Natural killer cell (primary cell): ENCODE measurements at regions not wholly inside any gene's neighbourhood (a gene's known extent, or its start where the extent isn't known, plus 50 kb on each side); places are given as distances from the start of the nearest gene placed in this dataset.
"Not testable (repeated sequence)": the region's sequence is repeated elsewhere in the genome, so short reads cannot be mapped to it uniquely, and the experiment has no call there.

Experiments used
- ATAC-seq, 3 donors: fragments of 150-1000 bp in 2 of 3; fragments of 200-7000 bp in 1 of 3; cut with Tn5 transposase; 1 replicate in 1 of 3; 2 replicates in 2 of 3; pipeline ENCODE4 v1.10.0; 2021; ENCODE audit warnings: mild to moderate bottlenecking in 2 of 3, moderate library complexity in 2 of 3
- DNase-seq, 2 donors: peaks; one replicate each; pipeline versions ENCODE4 v3.0.0 to v3.0.0-alpha.2; 2013 to 2021; ENCODE audit warnings: mixed read lengths in 1 of 2
- H3K27ac ChIP-seq: one replicate; pipeline ENCODE4 v1.5.1; 2013; ENCODE audit warnings: mild to moderate bottlenecking, low read length
- H3K27me3 ChIP-seq: one replicate; pipeline ENCODE4 v1.6.1; 2013; ENCODE audit warnings: low read length; ENCODE audit not compliant: control insufficient read depth, insufficient read depth
- H3K36me3 ChIP-seq: one replicate; pipeline ENCODE4 v1.6.1; 2013; ENCODE audit warnings: low read length; ENCODE audit not compliant: control insufficient read depth, insufficient read depth
- H3K4me1 ChIP-seq: one replicate; pipeline ENCODE4 v1.6.1; 2013; ENCODE audit warnings: low read length; ENCODE audit not compliant: control insufficient read depth, insufficient read depth
- H3K4me3 ChIP-seq: one replicate; pipeline ENCODE4 v1.5.1; 2013; ENCODE audit warnings: low read length
- H3K9me3 ChIP-seq: one replicate; pipeline ENCODE4 v1.6.1; 2013; ENCODE audit warnings: low read length; ENCODE audit not compliant: control insufficient read depth, insufficient read depth
- H3K27ac Mint-ChIP-seq, 2 donors: one replicate each; pipeline ENCODE4 v1.8.0; 2022; ENCODE audit warnings: mild to moderate bottlenecking in 2 of 2, mixed read lengths in 2 of 2, moderate library complexity in 1 of 2
- H3K27me3 Mint-ChIP-seq, 2 donors: one replicate each; pipeline ENCODE4 v1.8.0; 2022; ENCODE audit warnings: low read depth in 2 of 2, mixed read lengths in 2 of 2
- H3K36me3 Mint-ChIP-seq: one replicate; pipeline ENCODE4 v1.8.0; 2022; ENCODE audit warnings: mixed read lengths
- H3K4me1 Mint-ChIP-seq, 2 donors: one replicate each; pipeline ENCODE4 v1.8.0; 2022; ENCODE audit warnings: mixed read lengths in 2 of 2
- H3K4me3 Mint-ChIP-seq: one replicate; pipeline ENCODE4 v1.8.0; 2022; ENCODE audit warnings: mild to moderate bottlenecking, moderate library complexity, mixed read lengths
- H3K9me3 Mint-ChIP-seq, 2 donors: one replicate each; pipeline ENCODE4 v1.8.0; 2022; ENCODE audit warnings: mixed read lengths in 2 of 2
- WGBS: methylation state at CpG from one replicate; pipeline ENCODE4 v1.1.7; 2013; ENCODE audit warnings: missing lambda C conversion rate; ENCODE audit not compliant: insufficient coverage; 5-methylcytosine and 5-hydroxymethylcytosine counted together
- intact Hi-C: fragments of 100-400 bp; cut with micrococcal nuclease; formaldehyde crosslinking; loops from one replicate; pipeline ENCODE4 v1.14.2; 2022
- TF ChIP-seq, protein P1 (sequence below): fragments of 200-600 bp; IDR thresholded peaks from one replicate; pipeline ENCODE4 v1.8.0; 2022; ENCODE audit warnings: antibody characterized with exemption

DNA sequence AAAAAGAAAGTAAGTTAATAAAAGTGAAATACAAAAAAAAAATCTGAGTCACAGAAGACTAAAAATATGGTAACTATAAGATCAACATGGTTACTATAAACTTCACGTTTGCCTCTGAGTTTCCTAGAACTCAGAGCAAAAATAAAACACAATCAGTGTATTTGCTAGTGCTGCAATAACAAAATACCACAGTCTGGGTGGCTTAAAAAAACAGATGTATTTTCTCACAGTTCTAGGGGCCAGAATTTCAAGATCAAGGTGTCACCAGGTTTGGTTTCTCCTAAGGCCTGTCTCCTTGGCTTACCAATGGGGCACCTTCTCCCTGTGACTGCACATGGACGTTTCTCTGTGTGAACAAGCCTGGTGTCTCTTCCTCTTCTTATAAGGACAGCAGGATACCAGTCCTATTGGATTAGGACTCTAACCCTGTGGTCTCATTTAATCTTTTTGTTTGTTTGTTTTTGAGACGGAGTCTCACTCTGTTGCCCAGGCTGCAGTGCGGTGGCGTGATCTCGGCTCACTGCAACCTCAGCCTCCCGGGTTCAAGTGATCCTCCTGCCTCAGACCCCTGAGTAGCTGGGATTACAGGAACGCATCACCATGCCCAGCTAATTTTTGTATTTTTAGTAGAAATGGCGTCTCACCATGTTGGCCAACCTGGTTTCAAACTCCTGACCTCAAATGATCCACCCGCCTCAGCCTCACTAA lies 104.9 kb upstream of the LOC128125822 start:
- no peak for ATAC-seq
- Mint-ChIP-seq H3K27me3 (no peaks in the 10 kb centered on the region), H3K4me1 (no peaks in the 10 kb centered on the region)

DNA sequence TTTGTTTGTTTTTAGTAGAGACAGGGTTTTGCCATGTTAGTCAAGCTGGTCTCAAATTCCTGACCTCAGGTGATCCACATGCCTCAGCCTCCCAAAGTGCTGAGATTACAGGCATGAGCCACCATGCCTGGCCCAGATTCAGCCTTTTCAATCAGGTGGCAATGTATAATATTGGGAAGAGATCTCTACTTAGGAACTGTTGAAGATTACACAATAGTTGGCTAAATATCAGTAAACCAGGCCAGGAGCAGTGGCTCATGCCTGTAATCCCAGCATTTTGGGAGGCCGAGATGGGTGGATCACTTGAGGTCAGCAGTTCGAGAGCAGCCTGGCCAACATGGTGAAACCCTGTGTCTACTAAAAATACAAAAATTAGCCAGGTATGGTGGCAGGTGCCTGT lies 101.1 kb upstream of the LOC128125822 start:
- H3K4me3 ChIP-seq, H3K9me3 Mint-ChIP-seq, H3K36me3 Mint-ChIP-seq, H3K27ac Mint-ChIP-seq, H3K36me3 ChIP-seq, H3K27me3 Mint-ChIP-seq, H3K4me1 ChIP-seq, intact Hi-C loops, DNase-seq, H3K27ac ChIP-seq, H3K4me1 Mint-ChIP-seq, H3K27me3 ChIP-seq, H3K4me3 Mint-ChIP-seq, H3K9me3 ChIP-seq, ATAC-seq: not testable (repeated sequence)
- WGBS = 96% methylated on average over 2 of the region's 2 CpGs

More for the DNA sequence above, 104.9 kb upstream of the LOC128125822 start:
- Histone ChIP-seq H3K4me1 (no peaks in the 10 kb centered on the region), H3K27ac (no peak overlapping the region), H3K4me3 (no peak overlapping the region), H3K36me3 (no peaks in the 10 kb centered on the region), H3K9me3 (no peaks in the 10 kb centered on the region), H3K27me3 (no peaks in the 10 kb centered on the region)
- no peak for DNase-seq
- Mint-ChIP-seq H3K4me3 (no peak overlapping the region), H3K36me3 (no peaks in the 10 kb centered on the region), H3K9me3 (no peaks in the 10 kb centered on the region), H3K27ac (no peak overlapping the region)
- WGBS = 90% methylated on average over 9 of the region's 10 CpGs
- TF ChIP-seq, protein P1, sequence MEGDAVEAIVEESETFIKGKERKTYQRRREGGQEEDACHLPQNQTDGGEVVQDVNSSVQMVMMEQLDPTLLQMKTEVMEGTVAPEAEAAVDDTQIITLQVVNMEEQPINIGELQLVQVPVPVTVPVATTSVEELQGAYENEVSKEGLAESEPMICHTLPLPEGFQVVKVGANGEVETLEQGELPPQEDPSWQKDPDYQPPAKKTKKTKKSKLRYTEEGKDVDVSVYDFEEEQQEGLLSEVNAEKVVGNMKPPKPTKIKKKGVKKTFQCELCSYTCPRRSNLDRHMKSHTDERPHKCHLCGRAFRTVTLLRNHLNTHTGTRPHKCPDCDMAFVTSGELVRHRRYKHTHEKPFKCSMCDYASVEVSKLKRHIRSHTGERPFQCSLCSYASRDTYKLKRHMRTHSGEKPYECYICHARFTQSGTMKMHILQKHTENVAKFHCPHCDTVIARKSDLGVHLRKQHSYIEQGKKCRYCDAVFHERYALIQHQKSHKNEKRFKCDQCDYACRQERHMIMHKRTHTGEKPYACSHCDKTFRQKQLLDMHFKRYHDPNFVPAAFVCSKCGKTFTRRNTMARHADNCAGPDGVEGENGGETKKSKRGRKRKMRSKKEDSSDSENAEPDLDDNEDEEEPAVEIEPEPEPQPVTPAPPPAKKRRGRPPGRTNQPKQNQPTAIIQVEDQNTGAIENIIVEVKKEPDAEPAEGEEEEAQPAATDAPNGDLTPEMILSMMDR = no peak
- intact Hi-C loops = no loop called here

DNA sequence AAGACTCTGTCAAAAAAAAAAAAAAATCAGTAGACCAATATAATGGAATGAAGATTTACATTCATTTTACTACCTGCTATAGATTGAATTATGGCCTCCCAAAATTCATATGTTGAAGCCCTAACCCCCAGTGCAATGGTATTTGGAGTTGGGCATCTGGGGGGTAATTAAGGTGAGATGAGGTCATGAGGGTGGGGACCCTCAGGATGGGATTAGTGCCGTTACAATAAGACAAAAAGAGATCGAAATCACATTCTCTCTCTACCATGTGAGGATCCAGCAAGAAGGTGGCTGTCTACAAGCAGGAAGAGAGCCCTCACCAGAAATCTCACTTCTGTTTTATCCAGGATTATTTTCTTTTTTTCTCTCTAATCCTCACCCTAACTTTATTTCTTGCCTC lies 100.6 kb upstream of the LOC128125822 start:
- Histone ChIP-seq H3K4me1 (no peaks in the 10 kb centered on the region), H3K27ac (no peak overlapping the region), H3K36me3 (no peaks in the 10 kb centered on the region), H3K4me3 (no peak overlapping the region), H3K9me3 (no peaks in the 10 kb centered on the region), H3K27me3 (no peaks in the 10 kb centered on the region)
- no peak for ATAC-seq
- Mint-ChIP-seq H3K27ac (no peak overlapping the region), H3K4me1 (no peaks in the 10 kb centered on the region), H3K9me3 (no peaks in the 10 kb centered on the region), H3K4me3 (no peak overlapping the region), H3K27me3 (no peaks in the 10 kb centered on the region), H3K36me3 (no peaks in the 10 kb centered on the region)
- WGBS = 79% methylated on average over 2 of the region's 2 CpGs
- DNase-seq = no peak
- intact Hi-C loops = no loop called here
- TF ChIP-seq, protein P1 = no peak

DNA sequence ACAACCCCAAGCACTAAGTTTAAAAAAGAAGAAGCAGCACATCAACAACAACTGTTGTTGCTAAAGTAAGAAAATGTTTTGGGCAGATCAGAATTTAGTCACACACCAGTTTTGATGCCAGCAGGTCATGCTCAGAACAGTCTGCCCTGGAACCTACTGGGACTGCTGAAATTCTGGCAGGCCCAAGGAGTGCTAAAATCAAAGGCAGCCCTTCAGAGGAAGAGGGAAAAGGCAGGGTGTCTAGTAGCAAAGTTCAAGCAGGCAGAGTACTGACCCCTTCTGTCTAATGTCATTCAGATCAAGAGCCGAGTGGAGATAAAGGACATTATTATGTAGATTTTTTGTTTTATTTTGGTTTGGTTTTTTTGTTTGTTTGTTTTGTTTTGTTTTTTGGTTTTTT lies 96.6 kb upstream of the LOC128125822 start:
- TF ChIP-seq, protein P1 = no peak

More for the DNA sequence above, 96.6 kb upstream of the LOC128125822 start:
- 100% methylated on average over 1 of the region's 1 CpG for WGBS
- H3K27me3 ChIP-seq = no peaks in the 10 kb centered on the region
- Mint-ChIP-seq H3K4me3 (no peak overlapping the region), H3K9me3 (peaks cover 0 to 3% of the 10 kb centered on the region in 2 donors), H3K27ac (no peak overlapping the region), H3K27me3 (no peaks in the 10 kb centered on the region), H3K4me1 (no peaks in the 10 kb centered on the region), H3K36me3 (no peaks in the 10 kb centered on the region)
- no peak overlapping the region for H3K4me3 ChIP-seq
- H3K4me1 ChIP-seq = no peaks in the 10 kb centered on the region
- no peaks in the 10 kb centered on the region for H3K9me3 ChIP-seq
- ATAC-seq = no peak
- no peak for DNase-seq
- H3K36me3 ChIP-seq = no peaks in the 10 kb centered on the region
- intact Hi-C loops = no loop called here
- H3K27ac ChIP-seq = no peak overlapping the region
